ENCODE measurements at regions not wholly inside any gene's neighbourhood (a gene's known extent, or its start where the extent isn't known, plus 50 kb on each side); places are given as distances from the start of the nearest gene placed in this dataset.

DNA sequence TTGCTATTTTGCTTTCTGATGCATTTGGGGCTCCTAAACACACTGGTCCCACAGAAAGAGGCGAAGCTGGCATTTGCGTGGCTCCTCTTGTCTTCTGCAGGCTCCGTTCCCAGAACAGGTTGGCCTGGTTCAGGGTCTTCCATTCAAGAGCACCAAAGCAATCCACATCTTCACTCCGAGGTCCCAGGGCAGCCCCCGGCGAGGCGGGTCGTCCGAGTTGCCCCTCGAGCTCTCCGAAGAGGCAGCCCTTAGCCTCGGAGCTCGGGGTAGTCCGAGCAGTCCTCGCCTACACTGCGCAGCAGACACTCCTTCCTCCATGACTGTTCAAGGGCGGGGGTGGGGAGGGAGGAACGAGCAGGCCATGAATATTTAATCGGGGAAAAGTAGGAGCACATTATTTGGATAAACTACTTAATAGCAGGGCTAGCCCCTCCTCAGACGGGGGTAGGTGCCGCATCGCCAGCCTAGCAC is 321.3 kb downstream of the BLID start:
- no peak for DNase-seq (ENCODE audit: insufficient read length, low spot score)
- FAIRE-seq: no peak
- TF ChIP-seq CTCF (IDR thresholded peaks at IDR 0.05; ENCODE audit: insufficient read depth, missing control alignments): no peak

DNA sequence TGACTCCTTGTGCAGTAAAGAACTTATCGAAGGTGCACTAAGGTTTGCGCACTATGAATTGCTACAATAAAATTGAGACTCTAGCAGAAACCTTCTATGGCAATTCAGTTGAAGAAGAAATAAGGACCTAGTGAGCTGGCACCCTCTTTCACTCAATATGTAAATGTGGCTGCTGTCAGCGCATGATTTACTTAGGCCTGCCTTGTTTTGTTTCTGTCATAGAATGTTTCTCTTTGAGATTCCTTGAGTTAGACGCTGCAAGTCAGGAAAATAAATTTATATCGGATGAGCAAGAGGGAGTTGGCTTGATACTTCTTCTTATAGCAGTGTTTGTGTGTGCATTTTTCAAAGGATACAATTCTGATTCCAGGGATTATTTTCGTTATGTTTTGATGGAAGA is 322.1 kb downstream of the BLID start:
- no peak for TF ChIP-seq CTCF (IDR thresholded peaks at IDR 0.05; ENCODE audit: insufficient read depth, missing control alignments)
- DNase-seq (ENCODE audit: insufficient read length, low spot score): no peak
- no peak for FAIRE-seq

- TF ChIP-seq CTCF (IDR thresholded peaks at IDR 0.05; ENCODE audit: insufficient read depth, missing control alignments): no peak
- FAIRE-seq (no peak), DNase-seq (ENCODE audit: insufficient read length, low spot score) (no peak)
Observed at GRCh38 chr11:121793291-121793690, 322.7 kb downstream of the BLID start.

- DNase-seq (ENCODE audit: insufficient read length, low spot score): no peak
- TF ChIP-seq CTCF (IDR thresholded peaks at IDR 0.05; ENCODE audit: insufficient read depth, missing control alignments): no peak
Observed at GRCh38 chr11:121792185-121792584, 323.8 kb downstream of the BLID start.

DNA sequence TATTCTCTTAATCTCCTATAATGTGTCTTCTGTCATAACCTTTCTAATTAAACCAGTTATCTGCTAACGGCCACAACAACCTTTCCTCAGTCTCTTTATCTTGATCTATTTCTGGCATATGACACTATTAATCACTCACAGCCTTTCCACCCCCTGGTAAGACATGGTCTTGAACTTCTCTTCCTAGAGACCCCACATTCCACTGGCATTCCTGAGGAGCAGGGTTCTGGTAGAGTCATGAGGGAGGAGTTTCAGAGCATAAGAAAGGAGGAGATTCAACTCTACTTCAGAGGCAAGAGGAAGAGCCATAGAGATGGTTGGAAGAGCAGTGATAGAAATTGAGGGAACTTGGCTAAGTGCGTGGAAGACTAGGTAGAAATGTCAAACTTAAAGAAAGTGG is 325.6 kb downstream of the BLID start:
- TF ChIP-seq CTCF (IDR thresholded peaks at IDR 0.05; ENCODE audit: insufficient read depth, missing control alignments): no peak
- DNase-seq (ENCODE audit: insufficient read length, low spot score) (no peak), FAIRE-seq (no peak)

More at GRCh38 chr11:121792185-121792584, 323.8 kb downstream of the BLID start:
- FAIRE-seq: no peak

DNA sequence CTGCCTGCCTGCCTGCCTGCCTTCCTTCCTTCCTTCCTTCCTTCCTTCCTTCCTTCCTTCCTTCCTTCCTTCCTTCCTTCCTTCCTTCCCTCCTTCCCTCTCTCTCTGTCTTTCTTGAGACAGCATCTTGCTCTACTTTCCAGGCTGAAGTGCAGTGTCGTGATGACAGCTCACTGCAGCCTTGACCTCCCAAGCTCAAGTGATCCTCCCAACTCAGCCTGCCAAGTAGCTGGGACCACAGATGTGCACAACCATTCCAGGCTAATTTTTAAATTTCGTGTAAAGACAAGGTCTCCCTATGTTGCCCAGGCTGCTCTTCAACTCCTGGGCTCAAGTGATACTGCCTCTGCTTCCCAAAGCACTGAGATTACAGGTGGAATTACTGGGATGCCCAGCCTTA is 328.2 kb upstream of the SORL1-AS1 start:
- FAIRE-seq (no peak), DNase-seq (ENCODE audit: insufficient read length, low spot score) (no peak)
- no peak for TF ChIP-seq CTCF (IDR thresholded peaks at IDR 0.05; ENCODE audit: insufficient read depth, missing control alignments)

DNA sequence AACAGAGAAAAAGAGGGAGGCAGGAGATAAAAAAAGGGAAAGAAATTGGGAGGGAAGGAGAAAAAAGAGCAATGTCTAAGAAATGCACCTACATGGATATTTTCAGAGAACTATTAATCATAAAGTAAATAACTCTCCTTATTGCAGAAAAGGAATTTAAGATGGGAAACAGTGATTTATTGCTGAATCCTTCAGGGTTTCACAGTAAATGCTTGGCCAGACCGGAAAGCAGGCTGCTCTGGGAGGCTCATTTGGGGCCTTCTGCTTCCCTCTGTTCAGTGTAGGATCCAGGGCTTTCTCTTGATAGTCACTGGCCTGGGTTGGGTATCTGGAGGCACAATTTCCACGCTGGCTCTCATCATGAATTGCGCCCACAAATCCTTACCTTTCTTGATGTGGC is 324.3 kb upstream of the SORL1-AS1 start:
- FAIRE-seq (no peak), DNase-seq (ENCODE audit: insufficient read length, low spot score) (no peak)
- no peak for TF ChIP-seq CTCF (IDR thresholded peaks at IDR 0.05; ENCODE audit: insufficient read depth, missing control alignments)

Measured in D721Med (cell line).